ENCODE measurements at regions not wholly inside any gene's neighbourhood (a gene's known extent, or its start where the extent isn't known, plus 50 kb on each side); places are given as distances from the start of the nearest gene placed in this dataset.

DNA sequence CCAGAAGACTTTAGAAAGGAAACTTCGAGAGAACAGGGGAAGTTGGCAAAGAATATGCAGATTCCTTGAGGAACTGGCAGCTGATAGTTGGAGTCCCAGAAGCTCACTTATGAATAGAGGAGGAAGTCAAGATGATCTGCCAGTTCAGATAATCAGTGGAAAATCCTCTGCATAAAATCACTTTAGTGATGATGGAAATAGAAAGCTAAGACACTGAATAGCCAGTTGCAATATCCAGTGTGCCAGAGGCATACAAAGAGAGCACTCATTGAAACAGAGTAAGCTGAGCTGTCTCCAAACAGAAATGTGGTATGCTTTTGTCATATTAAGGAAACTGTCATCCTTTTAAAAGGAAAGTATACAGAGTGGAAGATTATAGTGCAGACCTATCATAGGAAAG is 1207.6 kb downstream of the OTOL1 start:
- TF ChIP-seq, protein P1, sequence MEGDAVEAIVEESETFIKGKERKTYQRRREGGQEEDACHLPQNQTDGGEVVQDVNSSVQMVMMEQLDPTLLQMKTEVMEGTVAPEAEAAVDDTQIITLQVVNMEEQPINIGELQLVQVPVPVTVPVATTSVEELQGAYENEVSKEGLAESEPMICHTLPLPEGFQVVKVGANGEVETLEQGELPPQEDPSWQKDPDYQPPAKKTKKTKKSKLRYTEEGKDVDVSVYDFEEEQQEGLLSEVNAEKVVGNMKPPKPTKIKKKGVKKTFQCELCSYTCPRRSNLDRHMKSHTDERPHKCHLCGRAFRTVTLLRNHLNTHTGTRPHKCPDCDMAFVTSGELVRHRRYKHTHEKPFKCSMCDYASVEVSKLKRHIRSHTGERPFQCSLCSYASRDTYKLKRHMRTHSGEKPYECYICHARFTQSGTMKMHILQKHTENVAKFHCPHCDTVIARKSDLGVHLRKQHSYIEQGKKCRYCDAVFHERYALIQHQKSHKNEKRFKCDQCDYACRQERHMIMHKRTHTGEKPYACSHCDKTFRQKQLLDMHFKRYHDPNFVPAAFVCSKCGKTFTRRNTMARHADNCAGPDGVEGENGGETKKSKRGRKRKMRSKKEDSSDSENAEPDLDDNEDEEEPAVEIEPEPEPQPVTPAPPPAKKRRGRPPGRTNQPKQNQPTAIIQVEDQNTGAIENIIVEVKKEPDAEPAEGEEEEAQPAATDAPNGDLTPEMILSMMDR (IDR thresholded peaks at IDR 0.05), result no peak
- TF ChIP-seq POLR2AphosphoS5 (IDR thresholded peaks at IDR 0.05), result no peak
